ELF-1 (cell line): ENCODE measurements at regions not wholly inside any gene's neighbourhood (a gene's known extent, or its start where the extent isn't known, plus 50 kb on each side); places are given as distances from the start of the nearest gene placed in this dataset.

Experiments used
- DNase-seq: peaks from one replicate; pipeline ENCODE4 v3.0.0-alpha.2; 2016; ENCODE audit warnings: low read depth, low spot score

- DNase-seq = no peak
Measured at GRCh38 chr4:184968366-184968765, 49.9 kb upstream of the HELT start.
